ENCODE measurements at regions not wholly inside any gene's neighbourhood (a gene's known extent, or its start where the extent isn't known, plus 50 kb on each side); places are given as distances from the start of the nearest gene placed in this dataset.
A peak's percentile ranks its signal among the peaks of the same experiment; 100 is the strongest.

GRCh38 chr2:37849911-37850310 is 75.2 kb upstream of the RMDN2 start:
- intact Hi-C loops (cut with DNase I), result loop anchor here (2.0 kb wide), 1 partner anchor 23 kb away; no protein-coding TSS in a partner anchor
- DNase-seq (ENCODE audit: missing footprints) (no peak), ATAC-seq (no peak)

DNA sequence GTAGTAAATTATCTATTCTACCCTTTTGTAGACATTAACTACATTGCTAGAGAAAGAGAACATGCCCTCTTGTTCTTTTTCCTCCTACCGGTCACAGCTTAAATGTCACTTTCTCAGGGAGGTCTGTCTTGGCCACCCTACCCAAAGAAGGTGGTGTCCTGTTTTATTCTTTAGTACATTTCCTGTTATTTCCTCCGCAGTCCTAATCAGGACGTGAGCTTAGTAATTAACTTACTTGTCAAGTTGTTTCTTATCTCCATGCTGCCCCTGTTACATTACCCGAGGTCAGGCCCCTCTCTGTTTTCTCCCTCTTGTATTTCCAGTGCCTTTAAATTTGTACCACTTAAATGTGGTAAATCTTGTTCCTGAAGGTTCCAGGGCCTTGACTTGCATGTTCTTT is 73.7 kb upstream of the RMDN2 start:
- no peak for DNase-seq (ENCODE audit: missing footprints)
- no peak for ATAC-seq
- intact Hi-C loops (cut with DNase I), result loop anchor here (2.0 kb wide), 1 partner anchor 21 kb away; no protein-coding TSS in a partner anchor

DNA sequence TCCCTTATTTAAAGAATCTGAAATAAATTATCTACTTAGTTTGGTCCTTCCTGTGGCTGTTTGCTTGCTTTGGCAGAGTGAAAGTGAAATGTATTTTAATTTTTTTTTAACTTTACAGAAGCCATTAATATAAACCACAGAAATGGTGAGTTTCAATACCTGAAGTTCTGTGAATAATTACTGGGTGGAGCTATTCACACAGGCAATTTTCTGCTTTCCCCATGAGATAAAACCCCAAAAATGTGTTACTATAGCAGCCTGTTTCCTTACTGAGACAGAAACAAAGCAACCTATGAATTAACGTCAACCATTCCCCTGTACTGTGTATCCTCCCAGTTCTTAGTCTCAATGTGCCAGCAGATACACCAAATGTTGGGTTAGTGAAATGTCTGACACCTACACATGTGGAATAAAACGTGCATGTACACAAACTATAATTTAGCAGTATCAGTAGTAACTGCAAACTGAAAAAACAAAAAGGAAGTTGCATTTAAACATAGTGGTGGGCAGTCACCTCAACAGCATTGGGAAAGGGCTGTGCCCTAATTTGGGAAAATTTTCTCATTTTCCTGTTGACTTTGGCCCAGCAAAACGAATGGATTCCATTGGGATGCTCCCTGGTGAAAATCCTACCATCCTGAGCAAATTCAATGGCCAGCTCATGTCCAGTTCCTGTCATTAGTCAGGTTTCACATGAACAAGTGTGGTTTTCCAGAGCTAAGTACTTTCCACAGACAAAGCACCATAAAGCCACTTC is 73.1 kb upstream of the RMDN2 start:
- ATAC-seq, result no peak
- intact Hi-C loops (cut with DNase I), result loop anchor here (2.0 kb wide), 1 partner anchor 21 kb away; no protein-coding TSS in a partner anchor
- DNase-seq (ENCODE audit: missing footprints), result no peak

GRCh38 chr2:37852585-37853014 is 72.5 kb upstream of the RMDN2 start:
- DNase-seq (ENCODE audit: missing footprints) (no peak), ATAC-seq (no peak)
- intact Hi-C loops (cut with DNase I), result no loop called here

GRCh38 chr2:37854676-37855282 is 70.3 kb upstream of the RMDN2 start:
- no peak for DNase-seq (ENCODE audit: missing footprints)
- intact Hi-C loops (cut with DNase I), result no loop called here

GRCh38 chr2:37855283-37856041 is 69.6 kb upstream of the RMDN2 start:
- intact Hi-C loops (cut with DNase I), result no loop called here
- DNase-seq (ENCODE audit: missing footprints) (peak; percentile 81), ATAC-seq (peak; percentile 73)

More at GRCh38 chr2:37854676-37855282, 70.3 kb upstream of the RMDN2 start:
- no peak for ATAC-seq

- ATAC-seq (peak; percentile 69), DNase-seq (ENCODE audit: missing footprints) (no peak)
- intact Hi-C loops (cut with DNase I), result no loop called here
Measured at GRCh38 chr2:37856101-37856751, 68.9 kb upstream of the RMDN2 start.

DNA sequence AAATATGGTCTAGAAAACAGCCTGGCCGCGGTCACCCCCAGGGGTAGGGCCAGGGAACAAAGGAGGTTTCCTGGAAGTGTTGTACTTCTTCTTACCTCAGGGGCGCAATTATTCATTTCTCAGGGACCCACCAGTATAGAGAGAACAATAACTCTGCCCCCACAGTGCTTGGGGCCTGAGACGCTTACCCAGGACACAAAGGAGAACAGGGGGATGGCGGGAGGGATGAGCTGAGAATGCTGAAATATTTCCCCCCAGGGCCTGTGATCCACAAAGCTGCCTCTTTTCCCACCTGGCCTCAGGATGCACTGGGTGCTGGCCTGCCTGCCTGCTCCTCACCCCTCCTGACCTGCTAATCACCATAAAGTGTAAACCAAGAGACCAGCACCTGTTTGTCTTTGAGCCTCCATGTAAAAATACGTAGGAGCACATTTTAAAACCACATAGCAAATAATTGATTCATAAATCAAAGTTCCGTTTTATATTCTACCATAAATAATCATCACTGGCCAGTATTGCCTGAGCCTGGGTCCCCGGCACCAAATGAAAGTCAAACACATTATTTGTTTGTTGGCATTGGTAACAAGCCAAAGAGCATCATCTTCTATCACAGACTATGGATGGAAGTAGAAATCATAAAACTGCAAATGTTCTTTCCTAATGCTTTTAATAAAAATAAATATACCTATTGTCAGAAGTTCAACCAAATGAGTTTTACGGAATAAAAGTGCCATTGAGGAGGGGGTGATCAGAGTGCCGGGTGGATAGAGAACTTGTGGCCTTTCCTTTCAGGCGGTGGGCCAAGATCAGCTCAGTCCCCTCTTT is 67.3 kb upstream of the RMDN2 start:
- no peak for ATAC-seq
- intact Hi-C loops (cut with DNase I), result no loop called here
- no peak for DNase-seq (ENCODE audit: missing footprints)

- no peak for DNase-seq (ENCODE audit: missing footprints)
- intact Hi-C loops (cut with DNase I), result no loop called here
- ATAC-seq, result peak; percentile 66
Measured at GRCh38 chr2:37858400-37858711, 66.7 kb upstream of the RMDN2 start.

- DNase-seq (ENCODE audit: missing footprints), result no peak
- intact Hi-C loops (cut with DNase I), result no loop called here
- no peak for ATAC-seq
Measured at GRCh38 chr2:37858725-37859267, 66.3 kb upstream of the RMDN2 start.

- intact Hi-C loops (cut with DNase I), result no loop called here
- no peak for ATAC-seq
- no peak for DNase-seq (ENCODE audit: missing footprints)
Measured at GRCh38 chr2:37862620-37863019, 62.5 kb upstream of the RMDN2 start.

- ATAC-seq (no peak), DNase-seq (ENCODE audit: missing footprints) (no peak)
- intact Hi-C loops (cut with DNase I), result no loop called here
Measured at GRCh38 chr2:37864217-37864616, 60.9 kb upstream of the RMDN2 start.

- intact Hi-C loops (cut with DNase I), result no loop called here
- DNase-seq (ENCODE audit: missing footprints), result no peak
- ATAC-seq, result peak; percentile 48
Measured at GRCh38 chr2:37865640-37866039, 59.4 kb upstream of the RMDN2 start.

GRCh38 chr2:37866171-37866934 is 58.7 kb upstream of the RMDN2 start:
- intact Hi-C loops (cut with DNase I), result no loop called here
- ATAC-seq (peak; percentile 37), DNase-seq (ENCODE audit: missing footprints) (no peak)

- ATAC-seq (no peak), DNase-seq (ENCODE audit: missing footprints) (no peak)
- intact Hi-C loops (cut with DNase I), result no loop called here
Measured at GRCh38 chr2:37867166-37867565, 57.9 kb upstream of the RMDN2 start.

GRCh38 chr2:37868866-37869265 is 56.2 kb upstream of the RMDN2 start:
- intact Hi-C loops (cut with DNase I), result no loop called here
- DNase-seq (ENCODE audit: missing footprints) (no peak), ATAC-seq (no peak)

- ATAC-seq (no peak), DNase-seq (ENCODE audit: missing footprints) (no peak)
- intact Hi-C loops (cut with DNase I), result no loop called here
Measured at GRCh38 chr2:37869304-37869703, 55.8 kb upstream of the RMDN2 start.

GRCh38 chr2:37869771-37870170 is 55.3 kb upstream of the RMDN2 start:
- ATAC-seq (no peak), DNase-seq (ENCODE audit: missing footprints) (no peak)
- intact Hi-C loops (cut with DNase I), result loop anchor here (10.0 kb wide), 1 partner anchor 705 kb away; no protein-coding TSS in a partner anchor
